BE2C (cell line): ENCODE measurements at regions not wholly inside any gene's neighbourhood (a gene's known extent, or its start where the extent isn't known, plus 50 kb on each side); places are given as distances from the start of the nearest gene placed in this dataset.

Experiments used
- DNase-seq: peaks from one replicate; pipeline ENCODE4 v3.0.0-alpha.2; 2020
- H3K27me3 ChIP-seq: fragments of 250-450 bp; sonication (Bioruptor Pico); 2 replicates; pipeline ENCODE4 v1.5.1; 2020; ENCODE audit warnings: mild to moderate bottlenecking
- H3K36me3 ChIP-seq: fragments of 250-450 bp; sonication (Bioruptor Pico); 2 replicates; pipeline ENCODE4 v1.5.1; 2020; ENCODE audit warnings: mild to moderate bottlenecking
- H3K4me1 ChIP-seq: fragments of 250-450 bp; sonication (Bioruptor Pico); 2 replicates; pipeline ENCODE4 v1.5.1; 2020
- H3K4me3 ChIP-seq: 2 replicates; pipeline ENCODE4 v1.5.1; 2011; ENCODE audit warnings: low read depth, low read length
- H3K9me3 ChIP-seq: fragments of 250-450 bp; sonication (Bioruptor Pico); 2 replicates; pipeline ENCODE4 v1.5.1; 2020
- CTCF ChIP-seq: IDR thresholded peaks from 2 replicates; pipeline ENCODE4 v1.5.1; 2012; ENCODE audit warnings: mild to moderate bottlenecking, low read depth, low read length

GRCh38 chr13:23512762-23513395 is 57.3 kb upstream of the TNFRSF19 start:
- Histone ChIP-seq H3K27me3 (no peaks in the 10 kb centered on the region), H3K4me1 (peaks cover 6% of the 10 kb centered on the region), H3K9me3 (no peaks in the 10 kb centered on the region), H3K4me3 (no peak overlapping the region), H3K36me3 (no peaks in the 10 kb centered on the region)
- peak; percentile 12; the same call in 1 of the 2 replicates for TF ChIP-seq CTCF
- no peak for DNase-seq

- H3K27me3 ChIP-seq: no peaks in the 10 kb centered on the region
Measured at GRCh38 chr13:23513455-23513854, 56.8 kb upstream of the TNFRSF19 start.

GRCh38 chr13:23514076-23514475 is 56.1 kb upstream of the TNFRSF19 start:
- peaks cover 6% of the 10 kb centered on the region for H3K4me1 ChIP-seq
- H3K9me3 ChIP-seq: no peaks in the 10 kb centered on the region
- H3K4me3 ChIP-seq: no peak overlapping the region
- TF ChIP-seq CTCF: no peak
- DNase-seq: no peak
- H3K36me3 ChIP-seq: no peaks in the 10 kb centered on the region
- no peaks in the 10 kb centered on the region for H3K27me3 ChIP-seq

More at GRCh38 chr13:23513455-23513854, 56.8 kb upstream of the TNFRSF19 start:
- no peak overlapping the region for H3K4me3 ChIP-seq
- H3K36me3 ChIP-seq: no peaks in the 10 kb centered on the region
- peaks cover 6% of the 10 kb centered on the region for H3K4me1 ChIP-seq
- no peaks in the 10 kb centered on the region for H3K9me3 ChIP-seq
- DNase-seq: no peak
- TF ChIP-seq CTCF: no peak

GRCh38 chr13:23515116-23515515 is 55.1 kb upstream of the TNFRSF19 start:
- H3K9me3 ChIP-seq: no peaks in the 10 kb centered on the region
- no peaks in the 10 kb centered on the region for H3K36me3 ChIP-seq
- no peak for TF ChIP-seq CTCF
- H3K4me3 ChIP-seq: no peak overlapping the region
- no peaks in the 10 kb centered on the region for H3K27me3 ChIP-seq
- peaks cover 8% of the 10 kb centered on the region for H3K4me1 ChIP-seq
- no peak for DNase-seq

- no peak for TF ChIP-seq CTCF
- no peak overlapping the region for H3K4me3 ChIP-seq
- peaks cover 8% of the 10 kb centered on the region for H3K4me1 ChIP-seq
- no peak for DNase-seq
- no peaks in the 10 kb centered on the region for H3K36me3 ChIP-seq
- H3K27me3 ChIP-seq: no peaks in the 10 kb centered on the region
- H3K9me3 ChIP-seq: no peaks in the 10 kb centered on the region
Measured at GRCh38 chr13:23516190-23516589, 54.0 kb upstream of the TNFRSF19 start.

- no peak for TF ChIP-seq CTCF
- H3K27me3 ChIP-seq: no peaks in the 10 kb centered on the region
- H3K4me1 ChIP-seq: peaks cover 5% of the 10 kb centered on the region; the same call in 1 of the 2 replicates
- no peaks in the 10 kb centered on the region for H3K36me3 ChIP-seq
- DNase-seq: no peak
- H3K4me3 ChIP-seq: no peak overlapping the region
- H3K9me3 ChIP-seq: no peaks in the 10 kb centered on the region
Measured at GRCh38 chr13:23516702-23517101, 53.5 kb upstream of the TNFRSF19 start.
